Stimulated activated CD4-positive, alpha-beta T cell treated with anti-CD3 and anti-CD28 coated beads, Interleukin-12 subunit alpha, Interleukin-12 subunit beta, amount 100 ng/mL, for 48 hours (primary cell): ENCODE measurements at regions not wholly inside any gene's neighbourhood (a gene's known extent, or its start where the extent isn't known, plus 50 kb on each side); places are given as distances from the start of the nearest gene placed in this dataset.

Experiments used
- DNase-seq, 3 donors: peaks; one replicate each; pipeline ENCODE4 v3.0.0-alpha.2; 2020; ENCODE audit warnings: low read depth in 2 of 3, low spot score in 1 of 3

DNA sequence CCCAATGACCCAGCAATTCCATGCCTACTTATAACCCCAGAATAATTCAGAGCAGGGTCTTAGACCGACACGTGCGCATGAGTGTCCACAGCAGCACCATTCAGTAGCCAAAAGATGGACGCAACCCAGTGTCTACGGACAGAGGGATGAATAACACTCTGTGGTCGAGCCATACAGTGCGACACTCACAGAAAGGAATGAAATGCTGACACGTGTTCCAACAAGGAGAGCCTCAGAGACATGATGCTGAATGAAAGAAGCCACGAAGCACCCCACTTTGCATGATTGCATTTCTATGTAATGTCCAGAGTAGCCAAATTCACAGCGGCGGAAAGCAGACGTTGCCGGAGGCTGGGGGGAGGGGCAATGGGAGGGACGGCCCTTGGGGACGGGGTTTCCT lies 134.4 kb downstream of the CTTN start:
- no peak for DNase-seq

DNA sequence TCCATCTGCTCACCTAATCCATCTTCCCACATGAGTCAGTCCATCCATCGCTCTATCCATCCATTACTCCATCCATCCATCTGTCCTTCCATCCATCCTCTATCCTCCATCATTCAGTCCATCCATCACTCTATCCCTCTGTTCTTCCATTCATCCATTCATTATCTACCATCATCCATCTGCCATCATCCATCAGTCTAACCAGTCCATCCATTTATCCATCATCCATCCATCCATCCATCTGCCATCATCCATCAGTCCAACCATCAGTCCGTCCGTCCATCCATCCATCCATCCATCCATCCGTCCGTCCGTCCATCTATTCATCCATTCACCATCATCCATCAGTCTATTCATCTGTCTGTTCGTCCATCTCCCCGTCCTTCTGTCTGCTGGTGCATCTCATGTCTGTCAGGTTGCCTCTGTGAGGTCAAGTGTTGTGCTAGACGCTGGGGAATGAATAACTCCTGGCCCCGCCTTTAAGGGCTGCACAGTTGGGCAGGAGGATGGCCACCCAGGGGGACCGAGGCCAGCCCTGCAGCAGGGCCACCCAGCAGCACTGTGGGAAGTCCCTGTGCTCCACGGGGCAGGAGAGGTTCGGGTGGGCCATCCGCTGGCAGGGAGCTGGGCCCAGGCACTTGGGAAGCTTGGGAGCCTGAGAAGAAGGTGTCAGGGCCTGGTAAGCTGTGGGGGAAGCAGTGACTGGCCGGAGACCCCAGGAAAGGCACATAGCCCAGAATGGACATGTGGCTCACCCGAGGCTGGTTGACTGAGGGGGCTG lies 137.1 kb downstream of the CTTN start:
- no peak for DNase-seq

DNA sequence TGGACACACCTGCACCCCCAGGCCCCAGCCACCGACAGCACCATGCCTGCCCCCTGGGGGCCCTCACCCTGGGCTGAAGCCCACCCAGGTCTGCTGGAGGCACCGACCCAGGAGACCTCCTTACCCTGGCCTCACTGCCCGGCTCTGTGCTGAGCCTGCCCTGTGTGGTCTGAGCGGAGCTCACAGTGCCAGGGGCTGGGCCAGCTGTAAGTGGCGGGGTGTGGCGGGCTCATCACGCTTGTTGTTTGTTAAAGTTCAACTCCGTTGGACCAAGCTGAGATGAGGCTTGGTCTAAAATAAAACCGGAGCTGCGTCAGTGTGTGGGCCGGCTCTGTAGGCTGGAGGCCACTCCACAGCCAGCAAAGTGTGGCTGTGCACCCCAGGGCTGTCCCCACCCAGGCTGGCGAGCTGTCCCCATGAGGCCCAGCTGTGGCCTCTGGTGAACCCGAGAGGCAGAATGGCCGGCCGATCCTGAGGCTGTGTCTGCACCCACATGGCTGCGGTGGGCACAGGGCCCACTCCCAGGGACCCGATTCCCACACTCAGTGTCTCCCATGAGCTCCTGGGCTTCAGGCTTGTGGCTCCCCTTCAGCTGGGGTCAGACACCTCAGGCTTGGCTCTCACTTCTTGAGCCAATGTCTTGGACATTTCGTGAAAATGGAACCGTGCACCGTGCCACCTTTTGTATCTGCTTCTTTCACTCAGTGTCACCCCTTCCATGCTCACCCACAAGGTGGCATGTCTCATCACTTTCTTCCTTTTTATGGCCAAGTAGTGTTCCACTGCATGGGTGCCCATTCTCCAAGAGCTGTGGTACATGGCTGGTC lies 137.9 kb downstream of the CTTN start:
- no peak for DNase-seq

DNA sequence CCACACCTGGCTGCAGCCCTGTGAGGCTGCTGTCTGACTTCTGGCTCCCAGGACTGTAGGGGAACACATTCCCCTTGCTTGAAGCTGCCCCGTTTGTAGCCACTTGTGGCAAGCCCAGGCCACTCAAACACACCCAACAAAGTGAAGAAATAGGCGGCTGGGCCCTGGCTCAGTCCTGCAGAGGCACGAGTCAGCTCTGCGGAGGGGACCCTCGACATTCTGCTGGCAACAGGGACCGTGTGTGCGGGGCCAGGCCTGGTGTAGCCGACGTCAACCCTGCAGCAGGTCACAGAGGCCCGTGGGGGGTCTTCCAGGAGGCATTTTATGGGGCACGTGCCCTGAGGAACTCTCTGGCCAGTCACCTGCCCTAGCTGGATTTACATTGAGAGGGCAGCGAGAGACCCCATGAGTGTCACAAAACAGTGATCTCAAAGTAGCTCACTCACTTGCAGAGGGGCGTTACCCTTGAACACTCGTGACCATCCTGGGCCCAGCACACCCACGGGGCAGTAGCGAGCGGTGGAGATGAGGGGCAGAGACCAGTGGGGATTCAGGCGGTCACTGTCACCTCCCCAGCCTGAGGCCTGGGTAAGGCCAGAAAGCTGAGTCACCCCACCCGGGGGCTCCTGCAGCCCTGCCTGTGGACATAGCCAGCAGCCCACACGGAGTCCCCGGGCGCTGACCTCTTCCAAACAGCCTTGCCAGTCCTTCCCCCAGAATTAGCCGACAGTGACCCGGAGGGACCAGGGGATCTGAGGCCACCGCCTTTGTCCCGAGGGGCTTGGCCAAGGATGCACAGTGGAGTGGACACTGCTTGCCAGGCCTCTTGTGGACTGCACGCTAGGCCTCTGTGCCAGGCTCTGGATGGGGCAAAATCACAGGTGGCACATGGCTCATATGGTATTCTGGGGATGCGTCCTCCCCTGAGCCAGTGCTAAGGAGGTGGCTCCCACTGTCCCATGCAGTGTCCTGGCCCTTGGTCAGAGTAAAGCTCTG lies 139.5 kb downstream of the CTTN start:
- DNase-seq: no peak

DNA sequence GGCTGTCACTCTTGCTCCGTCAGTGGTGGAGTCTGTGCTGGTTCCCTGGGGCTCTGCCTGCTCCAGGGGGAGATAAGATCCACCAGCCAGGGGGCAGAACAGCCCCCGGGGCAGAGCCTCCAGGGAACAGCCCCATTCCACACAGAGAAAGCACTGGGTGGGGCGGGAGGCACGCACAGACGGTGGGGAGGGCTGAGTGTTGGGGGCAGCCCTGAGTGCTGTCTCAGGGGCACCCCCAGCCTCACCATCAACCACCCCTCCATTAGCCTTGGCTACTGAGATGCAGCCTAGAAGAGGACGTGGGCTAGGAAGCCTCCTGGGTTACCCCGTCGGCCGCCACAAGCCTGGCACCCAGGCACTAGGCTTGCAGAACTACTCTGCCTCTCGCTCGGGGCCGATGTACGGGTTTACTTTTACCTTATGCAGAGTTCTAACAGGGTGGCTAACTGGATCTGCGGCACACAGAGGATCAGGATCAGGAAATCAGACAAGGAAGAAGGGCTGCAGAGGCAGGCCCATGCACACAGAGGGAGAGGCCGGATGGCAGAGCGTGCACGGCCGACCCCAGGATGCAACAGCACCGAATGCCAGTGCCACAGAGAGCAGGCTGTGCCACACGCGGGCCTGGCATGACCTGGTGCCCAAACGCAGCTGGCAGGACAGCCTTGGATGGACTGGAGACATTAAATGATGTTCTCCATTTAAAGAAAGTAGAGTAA lies 140.5 kb downstream of the CTTN start:
- DNase-seq: no peak

DNA sequence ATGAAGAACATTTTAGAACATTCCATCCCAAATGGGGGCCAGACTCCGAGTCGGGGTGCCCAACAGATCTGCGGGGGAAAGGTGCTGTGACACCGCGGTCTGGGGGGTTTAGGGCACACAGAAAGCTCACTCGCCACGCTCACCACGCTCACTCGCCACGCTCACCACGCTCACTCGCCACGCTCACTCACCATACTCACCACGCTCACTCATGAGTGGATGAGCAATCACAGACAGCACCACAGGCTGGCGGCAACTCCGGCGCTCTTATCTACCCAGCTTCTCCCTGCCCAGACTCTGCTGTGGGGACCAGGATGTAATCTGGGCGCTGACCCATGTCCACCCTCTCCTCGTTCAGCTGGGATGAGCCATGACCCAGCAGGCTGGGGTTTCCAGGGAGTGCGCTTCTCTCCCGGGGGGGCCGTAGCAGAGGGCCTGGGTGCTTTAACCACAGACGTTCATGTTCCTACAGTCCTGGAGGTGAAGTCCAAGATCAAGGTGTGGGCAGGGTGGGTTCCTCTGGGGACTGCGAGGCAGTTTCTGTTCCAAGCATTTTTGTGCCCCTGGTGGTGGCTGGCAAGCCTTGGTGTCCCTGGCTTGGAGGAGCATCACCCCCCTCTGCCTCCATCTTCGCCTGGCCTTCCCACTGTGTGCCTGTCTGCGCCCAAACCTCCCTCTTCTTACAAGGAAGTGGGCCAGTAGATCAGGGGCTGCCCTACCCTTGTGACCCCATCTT lies 141.2 kb downstream of the CTTN start:
- DNase-seq: no peak

DNA sequence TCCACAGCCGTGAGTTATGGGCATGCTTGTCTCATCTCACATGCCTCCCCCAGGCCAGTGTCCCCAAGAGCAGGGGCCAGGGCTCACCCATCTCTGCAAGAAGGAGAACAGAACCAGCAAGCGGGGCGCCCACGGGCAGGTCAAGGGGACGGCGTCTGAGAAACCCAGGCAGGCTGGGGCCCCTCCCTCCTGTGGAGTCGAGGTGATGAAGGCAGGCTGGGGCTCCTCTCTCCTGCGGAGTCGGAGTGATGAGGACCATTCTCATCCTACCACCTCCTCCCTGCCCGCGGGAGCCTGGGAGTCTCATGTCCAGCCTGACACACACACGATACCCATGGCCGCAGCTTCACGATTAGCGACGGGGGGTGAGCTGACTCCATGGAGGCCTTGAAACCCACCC lies 141.9 kb downstream of the CTTN start:
- DNase-seq: no peak

DNA sequence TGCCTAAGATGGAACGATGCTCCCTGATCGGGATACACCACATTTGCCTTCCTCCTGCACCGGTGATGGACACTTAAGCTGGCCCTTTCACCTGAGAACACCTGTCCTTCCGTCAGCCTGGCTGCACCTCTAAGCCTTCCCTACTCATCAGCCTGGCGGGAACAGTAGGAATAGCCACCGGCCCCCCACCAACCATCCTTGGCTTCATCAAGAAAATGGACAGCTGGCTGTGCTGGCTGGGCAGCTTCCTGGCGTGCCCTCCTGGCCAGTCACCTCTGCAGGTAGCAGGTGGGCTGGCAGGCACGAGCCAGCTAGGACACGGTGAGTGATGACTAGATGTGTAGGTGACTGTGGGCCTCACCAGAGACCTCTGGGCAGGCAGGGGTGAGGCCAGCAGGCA lies 142.8 kb downstream of the CTTN start:
- no peak for DNase-seq

DNA sequence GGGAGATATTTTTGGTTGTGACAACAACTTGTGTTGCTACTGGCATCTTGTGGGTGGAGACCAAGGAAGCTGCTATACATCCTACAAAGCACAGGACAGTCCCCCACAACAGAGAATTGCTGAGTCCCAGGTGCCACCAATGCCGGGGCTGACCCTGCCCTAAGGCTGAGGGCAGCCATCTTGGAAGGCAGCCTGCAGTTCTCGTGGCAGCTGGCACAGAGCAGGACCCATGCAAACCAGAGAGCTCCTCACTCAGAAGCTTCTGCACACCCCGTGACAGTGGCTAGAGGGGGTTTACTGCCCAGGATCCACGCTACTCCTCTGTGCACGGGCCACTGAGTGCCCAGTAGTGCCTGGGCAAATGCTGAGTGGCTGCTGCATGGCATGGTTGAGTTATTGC lies 143.4 kb downstream of the CTTN start:
- DNase-seq: no peak

DNA sequence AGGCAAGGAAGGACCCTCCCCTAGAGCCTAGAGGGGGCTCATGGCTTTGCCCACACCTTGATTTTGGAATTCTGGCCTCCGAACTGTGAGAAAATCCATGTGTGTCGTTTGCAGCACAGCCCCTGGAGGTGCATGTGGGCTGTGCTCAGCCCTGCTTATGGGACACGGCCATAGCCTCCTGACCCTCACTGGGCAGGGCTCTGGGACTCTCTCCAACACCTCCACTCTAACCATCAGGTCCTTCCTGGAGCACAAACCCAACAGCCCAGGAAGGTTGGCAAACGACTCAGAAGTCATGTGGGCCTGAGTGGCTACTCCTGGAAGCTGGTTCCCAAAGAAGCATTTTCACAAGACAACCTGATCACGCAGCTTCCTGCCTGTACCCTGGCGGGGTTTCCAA lies 144.1 kb downstream of the CTTN start:
- no peak for DNase-seq

DNA sequence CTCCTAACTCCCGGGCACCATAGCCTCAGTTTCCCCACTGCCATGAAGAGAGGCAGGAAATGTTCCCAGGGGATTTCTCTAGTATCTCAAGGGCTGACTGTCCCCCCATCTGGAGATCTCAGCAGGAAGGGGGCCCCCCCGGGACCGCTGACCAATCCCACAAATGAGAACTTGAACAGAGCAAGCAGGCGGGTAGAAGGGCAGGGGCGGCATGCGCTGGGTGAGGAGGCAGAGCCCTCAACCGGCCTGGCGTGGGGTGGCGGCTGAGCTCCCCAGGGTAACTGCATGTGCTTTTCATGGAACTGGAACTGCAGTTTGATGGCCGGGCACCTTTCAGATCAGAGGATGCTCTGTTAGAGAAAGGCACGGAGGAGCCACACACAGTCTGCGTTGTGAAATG lies 144.5 kb downstream of the CTTN start:
- DNase-seq: no peak

DNA sequence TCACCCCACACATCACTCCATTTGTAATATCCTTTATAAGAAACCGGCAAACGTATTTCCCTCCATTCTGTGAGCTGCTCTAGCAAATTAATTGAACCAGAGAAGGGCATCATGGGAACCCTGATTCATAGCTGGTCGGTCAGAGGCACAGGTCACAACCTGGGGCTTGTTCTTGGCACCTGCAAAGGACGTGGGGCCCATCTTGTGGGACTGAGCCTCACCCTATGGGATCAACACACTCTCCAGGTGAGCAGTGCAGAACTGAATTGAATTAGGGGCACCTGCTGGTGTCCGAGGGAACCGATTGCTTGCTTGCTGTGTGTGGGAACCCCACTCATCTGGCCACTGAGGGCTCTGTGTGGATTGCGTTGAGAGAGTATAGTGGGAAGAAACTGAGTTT lies 145.3 kb downstream of the CTTN start:
- DNase-seq: no peak

DNA sequence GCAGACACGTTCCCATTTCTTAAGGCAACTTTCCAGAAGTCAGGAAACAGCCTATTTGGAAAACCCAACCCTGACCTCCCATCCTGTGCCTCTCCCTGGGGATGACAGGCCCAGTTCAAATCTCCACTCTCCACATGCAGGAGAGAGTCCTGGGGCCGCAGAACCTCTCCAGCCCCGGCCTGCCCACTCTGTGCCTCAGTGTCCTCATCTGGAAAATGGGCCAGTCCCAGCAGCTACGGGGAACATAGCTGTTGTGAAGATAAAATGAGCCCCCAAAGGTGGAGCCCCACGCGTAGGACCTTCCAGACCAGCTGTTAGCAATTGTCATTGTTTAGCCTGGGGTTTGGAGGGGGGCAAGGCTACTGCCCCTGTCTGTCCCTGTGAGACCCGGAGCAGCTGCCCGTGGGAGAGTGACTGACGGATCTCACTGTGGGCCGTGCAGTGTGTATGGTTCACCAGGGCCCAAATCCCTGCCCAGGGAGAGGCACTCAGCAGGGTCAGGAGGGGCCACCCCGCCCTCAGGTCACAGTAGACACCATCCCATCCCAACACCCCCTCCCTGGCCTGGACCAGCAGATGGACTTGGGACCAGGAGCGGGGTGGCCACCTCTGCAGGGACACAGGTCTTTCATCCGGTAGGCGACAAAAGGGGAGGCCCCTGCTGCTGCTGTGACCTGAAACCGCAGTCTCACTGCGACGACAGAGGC lies 145.9 kb downstream of the CTTN start:
- DNase-seq: no peak

DNA sequence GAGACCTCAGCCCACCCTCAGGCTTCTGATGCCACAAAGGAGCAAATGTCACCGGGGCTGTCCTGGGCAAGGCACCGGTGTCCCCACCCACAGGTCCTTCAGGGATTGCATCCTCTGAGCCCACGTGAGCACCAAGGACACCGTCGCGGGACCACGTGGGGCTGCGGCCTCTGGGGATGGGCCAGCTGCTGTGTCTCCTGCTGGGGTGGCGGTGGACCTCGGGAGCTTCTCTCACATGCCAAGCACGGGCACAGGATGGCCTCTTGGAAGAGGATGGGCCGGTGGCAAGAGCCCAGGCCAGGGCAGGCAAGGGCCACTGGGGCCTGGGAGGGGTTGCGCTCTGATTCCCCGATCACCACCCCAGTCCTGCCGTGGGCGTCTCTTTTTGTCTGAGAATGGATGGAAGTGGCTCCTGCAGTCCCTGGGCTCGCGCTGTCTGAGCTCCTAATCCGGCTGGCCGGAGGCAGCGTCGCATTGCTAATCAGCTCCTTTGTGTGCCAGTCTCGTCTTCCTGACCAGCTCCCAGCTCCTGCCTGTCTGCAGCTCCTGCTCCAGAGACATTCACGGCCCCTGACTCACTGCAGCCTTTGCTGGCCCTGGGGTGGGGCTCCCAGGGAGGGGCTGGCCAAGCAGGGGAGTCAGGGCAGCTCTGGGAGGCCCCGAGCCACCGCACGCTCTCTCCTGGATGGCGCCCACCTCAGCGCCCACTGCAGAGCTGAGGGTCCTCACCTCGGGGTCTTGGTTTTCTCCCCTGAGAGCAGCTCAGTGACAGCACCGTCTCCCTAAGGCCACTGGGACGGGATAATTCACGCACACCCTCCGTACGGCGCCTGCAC lies 146.7 kb downstream of the CTTN start:
- no peak for DNase-seq

DNA sequence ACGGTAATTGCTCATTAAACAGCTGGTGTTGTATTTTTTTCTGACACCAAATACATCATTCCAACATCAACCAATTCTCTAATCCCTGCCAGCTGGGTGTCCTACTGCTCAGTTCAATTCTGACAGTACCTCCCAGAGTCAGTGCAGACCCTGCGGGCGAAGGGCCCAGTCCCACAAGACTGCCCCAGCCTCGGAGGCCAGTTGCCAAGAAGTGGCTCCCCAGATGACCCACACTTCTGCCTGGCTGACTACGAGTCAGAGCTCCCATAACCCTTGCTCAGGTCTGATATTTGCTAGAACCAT lies 147.2 kb downstream of the CTTN start:
- DNase-seq: no peak

DNA sequence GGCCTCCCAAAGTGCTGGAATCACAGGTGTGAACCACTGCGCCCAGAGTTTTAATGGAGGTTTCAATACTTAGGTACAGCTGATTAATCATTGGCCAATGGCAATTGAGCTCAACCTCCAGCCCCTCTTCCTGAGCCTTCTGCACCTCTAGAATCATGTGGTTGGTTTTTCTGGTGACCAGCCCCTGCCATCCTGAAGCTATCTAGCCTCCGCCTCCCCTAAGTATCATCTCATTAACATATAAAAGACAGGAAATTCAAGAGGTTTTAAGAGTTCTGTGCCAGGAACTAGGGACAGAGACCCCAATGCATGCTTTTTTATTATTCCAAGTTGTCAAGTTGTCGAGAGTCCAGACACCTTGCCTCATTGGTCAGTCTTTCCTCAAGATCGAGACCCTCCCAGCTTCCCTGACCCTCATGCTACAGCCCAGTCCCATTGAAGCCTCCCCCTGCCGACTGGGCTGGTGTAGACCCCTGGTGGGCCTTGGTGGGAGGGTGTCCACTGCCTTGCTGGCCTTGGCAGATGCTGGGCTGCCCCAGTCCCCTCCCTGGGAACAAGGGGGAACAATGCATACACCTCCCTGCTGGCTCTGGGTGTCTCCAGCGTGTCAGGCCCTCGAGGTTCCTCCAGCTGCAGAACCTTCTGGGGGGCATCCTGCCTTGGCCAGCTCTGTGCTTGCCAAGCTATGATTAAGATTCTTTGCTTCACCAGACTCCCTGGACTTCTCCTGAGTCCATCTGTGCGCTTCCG lies 148.0 kb downstream of the CTTN start:
- DNase-seq: no peak

DNA sequence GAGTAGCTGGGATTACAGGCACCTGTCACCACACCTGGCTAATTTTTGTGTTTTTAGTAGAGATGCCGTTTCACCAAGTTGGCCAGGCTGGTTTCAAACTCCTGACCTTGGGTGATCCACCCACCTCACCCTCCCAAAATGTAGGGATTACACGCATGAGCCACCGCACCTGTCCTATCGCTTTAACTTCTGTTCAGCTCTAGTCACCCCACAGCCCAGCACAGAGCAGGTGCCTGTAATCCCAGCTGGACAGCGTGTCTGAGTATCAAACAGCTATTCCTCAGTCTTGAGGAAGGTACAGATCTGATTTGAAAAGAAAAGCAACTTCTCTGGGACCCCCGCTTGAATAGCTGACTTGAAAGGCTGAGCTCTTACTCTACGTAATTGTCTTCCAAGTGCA lies 149.1 kb downstream of the CTTN start:
- DNase-seq: no peak
